AG04450 (cell line): ENCODE measurements at regions not wholly inside any gene's neighbourhood (a gene's known extent, or its start where the extent isn't known, plus 50 kb on each side); places are given as distances from the start of the nearest gene placed in this dataset.

Experiments
- CTCF ChIA-PET: fragments of 300-600, 350-600 bp; formaldehyde crosslinking; extraction: SDS; loops from one replicate; lab custom pipeline; 2022; ENCODE audit warnings: antibody characterized with exemption, inconsistent platforms; lab: Charles Lee
- POLR2A ChIA-PET: fragments of 350-600 bp; formaldehyde crosslinking; extraction: SDS; loops from one replicate; lab custom pipeline; 2021; ENCODE audit warnings: antibody characterized with exemption, inconsistent platforms; lab: Yijun Ruan, JAX
- DNase-seq: peaks from one replicate; pipeline ENCODE4 v3.0.0-alpha.2; 2011; ENCODE audit warnings: low read depth, low spot score
- H3K27ac ChIP-seq: one replicate; pipeline ENCODE4 v1.5.1; 2012; ENCODE audit warnings: low read depth, low read length, control low read depth
- H3K27me3 ChIP-seq: one replicate; pipeline ENCODE4 v1.6.0; 2012; ENCODE audit warnings: low read length; ENCODE audit not compliant: control insufficient read depth, insufficient read depth
- H3K4me3 ChIP-seq: 2 replicates; pipeline ENCODE4 v1.5.1; 2011; ENCODE audit warnings: mild to moderate bottlenecking, low read depth, low read length, control low read depth
- H3K9me3 ChIP-seq: 2 replicates; pipeline ENCODE4 v1.5.1; 2012; ENCODE audit warnings: low read length; ENCODE audit not compliant: control insufficient read depth, insufficient read depth
- TF ChIP-seq, protein P1 (sequence below): IDR thresholded peaks from 2 replicates; pipeline ENCODE4 v1.5.1; 2011; ENCODE audit warnings: low read depth, low read length, control low read depth, inconsistent platforms

DNA sequence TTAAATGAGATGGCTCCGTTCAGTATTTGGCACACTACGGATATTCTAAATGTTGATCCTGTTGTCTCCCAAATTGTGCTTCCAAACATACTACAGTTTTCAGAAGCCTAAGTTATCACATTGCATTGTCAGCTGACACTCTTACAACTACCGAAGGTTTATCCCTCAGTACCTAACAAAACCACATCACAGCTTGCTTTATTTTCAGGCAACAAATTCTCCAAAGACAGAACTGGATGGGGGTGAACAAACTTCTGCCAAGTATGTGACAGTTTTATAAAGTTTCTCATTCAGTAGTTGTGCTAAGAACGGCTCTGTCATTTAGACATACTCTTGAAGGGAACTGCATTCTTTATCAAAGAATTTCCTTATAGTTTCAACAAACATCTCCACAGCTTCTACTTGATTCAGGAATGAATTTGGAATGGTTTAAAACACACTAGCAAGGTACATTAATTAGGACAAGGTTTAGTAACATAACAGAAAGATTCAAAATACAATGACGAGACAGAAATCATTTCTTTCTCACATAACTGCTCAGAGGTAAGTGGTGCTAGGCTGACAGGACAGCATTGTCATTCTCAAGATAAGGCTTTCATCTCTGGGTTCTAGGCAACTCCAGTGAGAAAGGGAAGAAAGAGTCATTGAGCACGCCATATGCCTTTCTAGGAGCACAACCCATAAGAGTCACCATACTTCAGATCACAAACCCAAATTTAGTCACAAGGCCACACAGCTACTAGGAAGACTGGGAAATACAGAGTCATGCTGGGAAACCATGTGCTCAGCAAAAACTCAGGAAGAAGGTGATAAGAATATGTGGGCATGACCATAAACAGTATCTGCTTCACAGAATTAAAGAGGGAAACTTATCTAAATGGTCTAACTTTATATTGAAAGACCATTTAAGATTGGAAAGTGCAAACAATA is 100.7 kb downstream of the DUSP6 start:
- TF ChIP-seq, protein P1, sequence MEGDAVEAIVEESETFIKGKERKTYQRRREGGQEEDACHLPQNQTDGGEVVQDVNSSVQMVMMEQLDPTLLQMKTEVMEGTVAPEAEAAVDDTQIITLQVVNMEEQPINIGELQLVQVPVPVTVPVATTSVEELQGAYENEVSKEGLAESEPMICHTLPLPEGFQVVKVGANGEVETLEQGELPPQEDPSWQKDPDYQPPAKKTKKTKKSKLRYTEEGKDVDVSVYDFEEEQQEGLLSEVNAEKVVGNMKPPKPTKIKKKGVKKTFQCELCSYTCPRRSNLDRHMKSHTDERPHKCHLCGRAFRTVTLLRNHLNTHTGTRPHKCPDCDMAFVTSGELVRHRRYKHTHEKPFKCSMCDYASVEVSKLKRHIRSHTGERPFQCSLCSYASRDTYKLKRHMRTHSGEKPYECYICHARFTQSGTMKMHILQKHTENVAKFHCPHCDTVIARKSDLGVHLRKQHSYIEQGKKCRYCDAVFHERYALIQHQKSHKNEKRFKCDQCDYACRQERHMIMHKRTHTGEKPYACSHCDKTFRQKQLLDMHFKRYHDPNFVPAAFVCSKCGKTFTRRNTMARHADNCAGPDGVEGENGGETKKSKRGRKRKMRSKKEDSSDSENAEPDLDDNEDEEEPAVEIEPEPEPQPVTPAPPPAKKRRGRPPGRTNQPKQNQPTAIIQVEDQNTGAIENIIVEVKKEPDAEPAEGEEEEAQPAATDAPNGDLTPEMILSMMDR: no peak
- Histone ChIP-seq H3K27me3 (no peaks in the 10 kb centered on the region), H3K27ac (no peak overlapping the region), H3K9me3 (no peaks in the 10 kb centered on the region), H3K4me3 (no peak overlapping the region)
- ChIA-PET CTCF (no interaction called here), POLR2A (no interaction called here)
- DNase-seq: no peak

DNA sequence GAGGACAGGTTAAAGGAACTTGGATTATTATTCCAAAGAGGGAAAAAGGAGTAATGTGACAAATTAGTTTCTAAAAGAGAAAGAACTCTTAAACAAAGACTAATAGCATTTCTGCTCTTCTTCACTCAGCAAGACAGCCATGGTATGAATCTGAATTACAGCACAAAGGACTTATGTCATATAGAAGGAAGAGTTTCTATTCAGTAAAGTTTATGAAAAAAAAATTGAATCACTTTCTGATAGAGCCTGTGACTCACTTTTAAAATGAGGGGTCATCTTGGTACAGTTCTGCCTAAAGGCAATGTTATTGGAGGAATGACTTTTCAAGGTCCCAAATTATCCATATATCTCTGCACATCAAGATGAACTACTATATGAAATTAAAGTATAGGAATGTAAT is 101.7 kb downstream of the DUSP6 start:
- DNase-seq: no peak
- POLR2A ChIA-PET: no interaction called here
- H3K9me3 ChIP-seq: no peaks in the 10 kb centered on the region
- TF ChIP-seq, protein P1: no peak
- no peak overlapping the region for H3K27ac ChIP-seq
- H3K4me3 ChIP-seq: no peak overlapping the region
- CTCF ChIA-PET: no interaction called here
- no peaks in the 10 kb centered on the region for H3K27me3 ChIP-seq

DNA sequence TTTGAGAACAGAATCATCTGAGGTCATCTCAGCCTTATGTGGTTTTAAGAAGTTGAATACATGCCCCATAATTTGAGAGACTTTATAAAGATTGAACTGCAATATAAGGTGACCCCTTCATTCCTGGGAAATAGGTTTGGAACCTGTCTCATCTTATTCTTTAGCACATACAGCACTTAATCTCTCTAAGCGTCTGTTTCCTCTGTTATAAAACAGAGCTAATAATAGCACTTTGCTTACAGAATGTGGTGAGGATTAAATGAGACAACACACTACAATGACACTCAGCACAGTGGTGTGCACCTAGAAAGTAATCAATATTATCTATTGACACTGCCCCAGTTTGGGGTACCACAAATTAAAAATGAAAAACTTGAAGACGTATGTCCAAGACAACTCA is 102.1 kb downstream of the DUSP6 start:
- Histone ChIP-seq H3K27me3 (no peaks in the 10 kb centered on the region), H3K4me3 (no peak overlapping the region), H3K9me3 (no peaks in the 10 kb centered on the region), H3K27ac (no peak overlapping the region)
- ChIA-PET POLR2A (no interaction called here), CTCF (no interaction called here)
- DNase-seq: no peak
- TF ChIP-seq, protein P1: no peak

DNA sequence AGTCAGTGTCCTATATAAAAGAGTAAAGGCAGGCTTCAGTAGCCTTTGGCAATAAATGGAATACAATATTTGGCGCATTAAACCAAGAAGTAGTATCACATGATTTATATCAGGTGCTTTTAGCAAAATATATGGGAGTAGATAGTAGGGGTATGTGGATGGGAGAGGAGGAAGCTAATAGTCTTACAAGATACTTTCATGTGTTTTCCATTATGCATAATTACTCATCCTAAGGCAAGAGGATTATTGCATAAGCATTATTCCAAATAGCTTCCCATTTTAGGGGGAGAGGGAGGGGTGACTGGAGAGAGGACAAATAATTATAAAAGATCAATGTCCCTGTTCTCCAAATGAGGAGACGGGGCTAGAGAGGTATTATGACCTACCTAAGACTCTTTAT is 104.3 kb downstream of the DUSP6 start:
- H3K27ac ChIP-seq: no peak overlapping the region
- no peak for DNase-seq
- H3K9me3 ChIP-seq: no peaks in the 10 kb centered on the region
- POLR2A ChIA-PET: no interaction called here
- CTCF ChIA-PET: interaction anchor here (1.8 kb wide), 1 partner anchor 229 kb away, joined by 4 read pairs; no protein-coding TSS in a partner anchor
- H3K27me3 ChIP-seq: no peaks in the 10 kb centered on the region
- TF ChIP-seq, protein P1: no peak
- no peak overlapping the region for H3K4me3 ChIP-seq

DNA sequence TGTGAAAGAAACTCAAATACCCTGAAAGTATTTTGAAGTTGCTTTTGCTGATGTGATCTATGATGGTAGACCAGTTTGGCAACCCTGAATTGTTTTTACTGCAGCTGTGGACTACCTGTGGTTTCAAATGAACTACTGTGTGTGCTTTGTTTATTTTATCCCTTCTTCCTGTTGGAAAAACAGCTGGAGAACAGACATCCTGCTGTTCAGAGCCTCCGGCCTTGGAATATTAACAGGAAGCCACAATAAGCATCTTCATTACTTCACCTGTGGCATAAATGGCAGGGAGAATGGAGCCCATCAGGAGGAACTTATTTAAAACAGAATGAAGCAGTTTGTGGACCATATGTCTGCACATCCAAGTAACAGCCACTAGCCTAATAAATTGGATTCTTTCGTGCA is 104.8 kb downstream of the DUSP6 start:
- DNase-seq: no peak
- Histone ChIP-seq H3K4me3 (no peak overlapping the region), H3K27ac (no peak overlapping the region), H3K27me3 (no peaks in the 10 kb centered on the region), H3K9me3 (no peaks in the 10 kb centered on the region)
- ChIA-PET POLR2A (no interaction called here), CTCF (interaction anchor here (1.8 kb wide), 1 partner anchor 228 kb away, joined by 4 read pairs; no protein-coding TSS in a partner anchor)
- TF ChIP-seq, protein P1: no peak
